PC-9 (cell line): ENCODE measurements at regions not wholly inside any gene's neighbourhood (a gene's known extent, or its start where the extent isn't known, plus 50 kb on each side); places are given as distances from the start of the nearest gene placed in this dataset.

Source experiments
- BruUV-seq: library from RNA; stranded (reverse); fragments of 400-500 nt; replicated peaks from 2 replicates; lab custom pipeline; 2021; lab: Mats Ljungman, UMichigan
- CTCF ChIA-PET: fragments of 300-600 bp; sonication (Branson Sonifier 250); formaldehyde crosslinking; loops from one replicate; lab custom pipeline; 2022; ENCODE audit warnings: antibody characterized with exemption; lab: Charles Lee
- POLR2A ChIA-PET: fragments of 300-600 bp; sonication (Branson Sonifier 250); formaldehyde crosslinking; loops from one replicate; lab custom pipeline; 2022; ENCODE audit warnings: antibody characterized with exemption; ENCODE audit not compliant: unreplicated experiment; lab: Charles Lee
- DNase-seq, 2 experiments: peaks; one replicate each; pipeline versions ENCODE4 v3.0.0 to v3.0.0-alpha.2; 2015 to 2022; ENCODE audit warnings: mixed read lengths in 1 of 2
- H2AFZ ChIP-seq: fragments of 200-600 bp; sonication (generic); 2 replicates; pipeline ENCODE4 v1.8.1; 2017; ENCODE audit warnings: antibody characterized with exemption
- H3F3A ChIP-seq: fragments of 200-600 bp; sonication (generic); 2 replicates; pipeline ENCODE4 v1.8.1; 2017; ENCODE audit warnings: antibody characterized with exemption, mild to moderate bottlenecking, low read depth; ENCODE audit not compliant: insufficient read depth
- H3K27ac ChIP-seq: fragments of 200-600 bp; sonication (generic); 2 replicates; pipeline ENCODE4 v1.6.1; 2016; ENCODE audit warnings: mixed run types
- H3K27me3 ChIP-seq: fragments of 200-600 bp; sonication (generic); 2 replicates; pipeline ENCODE4 v1.6.1; 2016; ENCODE audit warnings: low read depth, mixed run types; ENCODE audit not compliant: insufficient read depth
- H3K36me3 ChIP-seq: fragments of 200-600 bp; sonication (generic); 2 replicates; pipeline ENCODE4 v1.6.1; 2016; ENCODE audit warnings: low read depth, mixed run types
- H3K4me1 ChIP-seq: fragments of 200-600 bp; sonication (generic); replicated peaks from 2 replicates; pipeline ENCODE4 v1.6.1; 2016; ENCODE audit warnings: mixed run types; ENCODE audit not compliant: insufficient read depth
- H3K4me2 ChIP-seq: fragments of 200-600 bp; sonication (generic); 2 replicates; pipeline ENCODE4 v1.6.1; 2017; ENCODE audit warnings: mixed run types
- H3K4me3 ChIP-seq: fragments of 200-600 bp; sonication (generic); 2 replicates; pipeline ENCODE4 v1.6.1; 2016; ENCODE audit warnings: mixed run types
- H3K79me2 ChIP-seq: fragments of 200-600 bp; sonication (generic); 2 replicates; pipeline ENCODE4 v1.6.1; 2017; ENCODE audit warnings: low read depth, mixed run types
- H3K9me2 ChIP-seq: fragments of 200-600 bp; sonication (generic); 2 replicates; pipeline ENCODE4 v1.8.1; 2017; ENCODE audit warnings: mild to moderate bottlenecking; ENCODE audit not compliant: insufficient read depth
- H3K9me3 ChIP-seq: fragments of 200-600 bp; sonication (generic); 2 replicates; pipeline ENCODE4 v1.8.1; 2016; ENCODE audit warnings: low read depth; ENCODE audit not compliant: insufficient read depth
- H4K20me1 ChIP-seq: fragments of 200-600 bp; sonication (generic); 2 replicates; pipeline ENCODE4 v1.8.1; 2017; ENCODE audit not compliant: insufficient read depth
- EZH2 ChIP-seq: fragments of 200-600 bp; sonication (generic); IDR thresholded peaks from 2 replicates; pipeline ENCODE4 v1.8.0; 2017; ENCODE audit warnings: antibody characterized with exemption, low read depth
- intact Hi-C: fragments of 100-400 bp; cut with micrococcal nuclease; formaldehyde crosslinking; loops from one replicate; pipeline ENCODE4 v1.10.0; 2022; ENCODE audit not compliant: unreplicated experiment
- TF ChIP-seq, protein P1 (sequence below): fragments of 200-600 bp; sonication (generic); conservative IDR thresholded peaks from 2 replicates; pipeline ENCODE4 v1.6.1; 2017; ENCODE audit warnings: mixed run types, antibody characterized with exemption, mild to moderate bottlenecking, moderate library complexity

DNA sequence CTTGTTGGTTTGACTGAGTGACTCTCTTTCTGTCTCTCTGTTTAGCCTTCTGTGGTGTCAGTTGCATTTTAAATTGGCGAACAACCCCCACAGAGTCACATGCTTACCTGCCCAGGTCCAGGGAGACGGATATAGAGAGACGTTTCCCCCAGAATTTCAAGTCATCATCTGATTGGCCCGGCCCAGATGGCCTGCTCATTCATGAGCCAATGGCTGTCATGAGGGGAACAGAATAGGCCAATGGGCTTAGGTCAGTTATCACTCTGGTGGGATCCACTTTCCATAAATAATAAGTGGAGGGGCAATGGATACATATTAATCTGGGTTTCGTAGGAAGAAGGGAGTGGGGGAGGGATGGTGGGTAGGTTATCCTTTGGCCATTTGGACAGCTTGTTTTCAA, 150.0 kb upstream of the SPRED2 start:
- Histone ChIP-seq H3K4me1 (peaks cover 12% of the 10 kb centered on the region), H3K27me3 (no peaks in the 10 kb centered on the region), H3K27ac (no peak overlapping the region), H2AFZ (no peak overlapping the region), H3K4me2 (no peak overlapping the region), H3K36me3 (no peaks in the 10 kb centered on the region), H3F3A (peaks cover 11% of the 10 kb centered on the region), H3K9me3 (peaks cover 3% of the 10 kb centered on the region; the same call in 1 of the 2 replicates), H3K4me3 (no peak overlapping the region), H3K9me2 (no peaks in the 10 kb centered on the region), H3K79me2 (no peaks in the 10 kb centered on the region), H4K20me1 (no peaks in the 10 kb centered on the region)
- ChIA-PET CTCF (interaction anchor here (0.6 kb wide), 1 partner anchor 1079 kb away, joined by 3 read pairs; no protein-coding TSS in a partner anchor), POLR2A (no interaction called here)
- BruUV-seq: no TSS peak
- no peak for TF ChIP-seq EZH2
- TF ChIP-seq, protein P1, sequence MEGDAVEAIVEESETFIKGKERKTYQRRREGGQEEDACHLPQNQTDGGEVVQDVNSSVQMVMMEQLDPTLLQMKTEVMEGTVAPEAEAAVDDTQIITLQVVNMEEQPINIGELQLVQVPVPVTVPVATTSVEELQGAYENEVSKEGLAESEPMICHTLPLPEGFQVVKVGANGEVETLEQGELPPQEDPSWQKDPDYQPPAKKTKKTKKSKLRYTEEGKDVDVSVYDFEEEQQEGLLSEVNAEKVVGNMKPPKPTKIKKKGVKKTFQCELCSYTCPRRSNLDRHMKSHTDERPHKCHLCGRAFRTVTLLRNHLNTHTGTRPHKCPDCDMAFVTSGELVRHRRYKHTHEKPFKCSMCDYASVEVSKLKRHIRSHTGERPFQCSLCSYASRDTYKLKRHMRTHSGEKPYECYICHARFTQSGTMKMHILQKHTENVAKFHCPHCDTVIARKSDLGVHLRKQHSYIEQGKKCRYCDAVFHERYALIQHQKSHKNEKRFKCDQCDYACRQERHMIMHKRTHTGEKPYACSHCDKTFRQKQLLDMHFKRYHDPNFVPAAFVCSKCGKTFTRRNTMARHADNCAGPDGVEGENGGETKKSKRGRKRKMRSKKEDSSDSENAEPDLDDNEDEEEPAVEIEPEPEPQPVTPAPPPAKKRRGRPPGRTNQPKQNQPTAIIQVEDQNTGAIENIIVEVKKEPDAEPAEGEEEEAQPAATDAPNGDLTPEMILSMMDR: no peak
- intact Hi-C loops: no loop called here
- no peak for DNase-seq

DNA sequence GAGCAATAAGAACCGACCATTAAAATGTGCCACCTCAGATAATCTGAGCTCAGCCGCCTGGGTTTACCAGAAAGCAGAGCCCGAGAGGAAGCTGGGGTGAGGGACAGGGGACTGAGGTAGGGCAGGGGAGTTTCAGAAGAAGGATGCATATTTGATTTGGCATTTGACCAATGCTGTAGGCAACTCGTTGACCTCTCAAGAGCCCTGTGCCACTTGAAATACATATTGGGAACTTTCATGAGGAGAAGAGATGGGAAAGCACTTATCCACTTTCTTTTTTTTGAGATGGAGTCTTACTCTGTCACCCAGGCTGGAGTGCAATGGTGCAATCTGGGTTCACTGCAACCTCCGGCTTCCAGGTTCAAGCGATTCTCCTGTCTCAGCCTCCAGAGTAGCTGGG, 148.4 kb upstream of the SPRED2 start:
- Histone ChIP-seq H3K4me3 (no peak overlapping the region), H3K27ac (no peak overlapping the region), H3K27me3 (no peaks in the 10 kb centered on the region), H3K9me2 (no peaks in the 10 kb centered on the region), H3K36me3 (no peaks in the 10 kb centered on the region), H4K20me1 (no peaks in the 10 kb centered on the region), H3K79me2 (no peaks in the 10 kb centered on the region), H3K4me1 (peaks cover 25% of the 10 kb centered on the region), H3K9me3 (peaks cover 4% of the 10 kb centered on the region; the same call in 1 of the 2 replicates), H3K4me2 (no peak overlapping the region), H2AFZ (no peak overlapping the region), H3F3A (peaks cover 24% of the 10 kb centered on the region)
- intact Hi-C loops: no loop called here
- DNase-seq: no peak
- ChIA-PET POLR2A (no interaction called here), CTCF (no interaction called here)
- BruUV-seq: no TSS peak
- TF ChIP-seq, protein P1: no peak
- TF ChIP-seq EZH2: no peak

DNA sequence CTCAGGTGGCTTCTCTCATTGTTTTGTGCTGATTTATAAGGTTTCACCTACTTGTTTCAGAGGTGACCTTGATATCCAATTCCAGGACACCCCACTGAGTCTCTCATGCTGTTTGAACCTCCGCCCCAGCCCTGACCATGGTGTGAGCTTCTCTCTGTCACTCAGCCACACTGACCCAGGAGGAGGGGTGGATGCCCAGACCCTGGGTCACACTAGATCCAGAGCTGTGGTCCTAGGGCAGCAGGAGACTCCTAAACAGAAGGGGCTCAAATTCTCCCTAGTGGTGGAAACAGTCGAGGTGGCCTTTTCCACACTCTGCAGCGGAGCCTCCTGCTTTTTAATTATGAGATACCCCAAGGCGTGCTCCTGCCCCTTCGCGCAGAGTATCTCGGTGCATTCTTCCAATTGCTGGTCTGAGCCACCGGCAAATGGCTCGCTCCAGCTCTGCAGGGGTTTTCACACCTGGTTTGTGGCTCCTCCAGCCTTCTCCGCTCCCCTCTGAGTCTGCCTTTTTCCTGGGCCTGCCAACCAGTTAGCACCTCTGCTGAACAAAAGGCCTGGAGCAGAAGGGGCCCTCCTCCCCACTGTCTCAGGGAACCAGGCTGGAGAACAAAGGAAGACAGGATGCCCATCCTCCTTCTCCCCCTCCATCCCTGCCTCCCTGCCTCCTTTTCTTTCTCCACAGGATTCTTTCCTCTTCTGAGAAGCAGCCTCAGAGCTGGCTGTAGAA, 147.3 kb upstream of the SPRED2 start:
- no TSS peak for BruUV-seq
- CTCF ChIA-PET: no interaction called here
- Histone ChIP-seq H3K4me2 (no peak overlapping the region), H3K27ac (no peak overlapping the region), H3K9me3 (peaks cover 4% of the 10 kb centered on the region; the same call in 1 of the 2 replicates), H3K27me3 (no peaks in the 10 kb centered on the region), H3K79me2 (no peaks in the 10 kb centered on the region), H4K20me1 (no peaks in the 10 kb centered on the region), H3F3A (peaks cover 24% of the 10 kb centered on the region), H3K36me3 (no peaks in the 10 kb centered on the region), H2AFZ (no peak overlapping the region), H3K9me2 (no peaks in the 10 kb centered on the region), H3K4me1 (peaks cover 32% of the 10 kb centered on the region), H3K4me3 (no peak overlapping the region)
- DNase-seq: no peak
- TF ChIP-seq, protein P1: no peak
- no peak for TF ChIP-seq EZH2
- intact Hi-C loops: loop anchor here (5.0 to 10.0 kb wide), 3 partner anchors 932 to 1713 kb away; no protein-coding TSS in a partner anchor
- POLR2A ChIA-PET: no interaction called here
